GM06990 (cell line): ENCODE measurements at regions not wholly inside any gene's neighbourhood (a gene's known extent, or its start where the extent isn't known, plus 50 kb on each side); places are given as distances from the start of the nearest gene placed in this dataset.

Experiments
- DNase-seq: peaks from one replicate; pipeline ENCODE4 v3.0.0-alpha.2; 2011; ENCODE audit not compliant: insufficient read length; ENCODE audit errors: extremely low read depth
- H3K27me3 ChIP-seq: replicated peaks from 2 replicates; pipeline ENCODE4 v1.6.0; 2011; ENCODE audit warnings: low read length; ENCODE audit not compliant: control insufficient read depth, insufficient read depth
- H3K36me3 ChIP-seq: 2 replicates; pipeline ENCODE4 v1.5.1; 2011; ENCODE audit warnings: low read length; ENCODE audit not compliant: control insufficient read depth, insufficient read depth
- H3K4me3 ChIP-seq: replicated peaks from 2 replicates; pipeline ENCODE4 v1.5.1; 2011; ENCODE audit warnings: low read depth, mild to moderate bottlenecking, control low read depth, low read length
- TF ChIP-seq, protein P1 (sequence below): IDR thresholded peaks from 2 replicates; pipeline ENCODE4 v1.5.1; 2011; ENCODE audit warnings: low read length, control low read depth, mild to moderate bottlenecking, inconsistent platforms; ENCODE audit not compliant: insufficient read depth, poor library complexity, severe bottlenecking

DNA sequence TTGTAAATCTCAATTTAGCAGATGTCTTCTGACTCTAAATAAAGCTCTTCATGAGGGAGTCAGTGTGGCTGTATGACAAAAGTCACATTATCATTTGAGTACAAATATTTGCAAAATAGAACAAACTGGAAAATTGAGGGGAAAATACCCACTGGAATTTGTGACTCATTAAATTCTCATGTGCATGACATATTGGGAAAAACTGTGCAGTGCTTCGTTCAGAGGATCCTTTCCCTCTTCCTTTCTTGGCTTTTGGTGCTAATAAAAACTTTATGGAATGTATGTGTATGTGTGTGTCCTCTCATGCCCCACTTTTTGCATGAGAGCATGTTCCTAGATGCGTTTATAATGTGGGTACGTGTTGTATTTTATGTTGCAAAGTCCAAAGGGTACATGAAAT is 267.8 kb downstream of the KTN1 start:
- Histone ChIP-seq H3K27me3 (no peaks in the 10 kb centered on the region; the same call in 1 of the 2 replicates), H3K36me3 (no peaks in the 10 kb centered on the region), H3K4me3 (no peak overlapping the region)
- TF ChIP-seq, protein P1, sequence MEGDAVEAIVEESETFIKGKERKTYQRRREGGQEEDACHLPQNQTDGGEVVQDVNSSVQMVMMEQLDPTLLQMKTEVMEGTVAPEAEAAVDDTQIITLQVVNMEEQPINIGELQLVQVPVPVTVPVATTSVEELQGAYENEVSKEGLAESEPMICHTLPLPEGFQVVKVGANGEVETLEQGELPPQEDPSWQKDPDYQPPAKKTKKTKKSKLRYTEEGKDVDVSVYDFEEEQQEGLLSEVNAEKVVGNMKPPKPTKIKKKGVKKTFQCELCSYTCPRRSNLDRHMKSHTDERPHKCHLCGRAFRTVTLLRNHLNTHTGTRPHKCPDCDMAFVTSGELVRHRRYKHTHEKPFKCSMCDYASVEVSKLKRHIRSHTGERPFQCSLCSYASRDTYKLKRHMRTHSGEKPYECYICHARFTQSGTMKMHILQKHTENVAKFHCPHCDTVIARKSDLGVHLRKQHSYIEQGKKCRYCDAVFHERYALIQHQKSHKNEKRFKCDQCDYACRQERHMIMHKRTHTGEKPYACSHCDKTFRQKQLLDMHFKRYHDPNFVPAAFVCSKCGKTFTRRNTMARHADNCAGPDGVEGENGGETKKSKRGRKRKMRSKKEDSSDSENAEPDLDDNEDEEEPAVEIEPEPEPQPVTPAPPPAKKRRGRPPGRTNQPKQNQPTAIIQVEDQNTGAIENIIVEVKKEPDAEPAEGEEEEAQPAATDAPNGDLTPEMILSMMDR = no peak
- DNase-seq = no peak

GRCh38 chr14:55848964-55849363 is 269.0 kb downstream of the KTN1 start:
- TF ChIP-seq, protein P1 = no peak
- H3K4me3 ChIP-seq = no peak overlapping the region
- H3K36me3 ChIP-seq = no peaks in the 10 kb centered on the region
- H3K27me3 ChIP-seq = no peaks in the 10 kb centered on the region; the same call in 1 of the 2 replicates
- no peak for DNase-seq

GRCh38 chr14:55849833-55850232 is 268.4 kb upstream of the PELI2 start:
- no peaks in the 10 kb centered on the region; the same call in 1 of the 2 replicates for H3K27me3 ChIP-seq
- no peak for DNase-seq
- TF ChIP-seq, protein P1 = no peak
- no peaks in the 10 kb centered on the region for H3K36me3 ChIP-seq
- H3K4me3 ChIP-seq = no peak overlapping the region

DNA sequence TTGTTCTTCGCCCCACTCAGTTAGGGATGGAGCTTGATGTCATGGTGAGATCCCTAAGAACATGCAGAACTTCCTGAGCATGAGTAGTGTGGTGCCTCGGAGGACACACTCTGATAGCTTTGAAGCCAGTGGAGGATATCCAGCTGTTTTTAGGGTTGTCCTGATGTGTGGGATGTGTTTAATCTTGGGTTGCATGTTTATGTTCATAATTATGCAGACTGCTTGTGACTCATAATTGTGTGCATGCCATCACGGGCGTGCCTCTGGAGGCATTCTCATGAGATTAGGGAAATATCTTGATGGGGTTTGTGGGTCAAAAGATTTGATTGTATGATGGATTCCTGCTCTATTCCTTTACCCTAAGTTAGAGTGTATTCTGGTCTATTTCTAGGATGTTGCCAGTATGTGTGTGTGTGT is 267.4 kb upstream of the PELI2 start:
- DNase-seq = no peak
- H3K4me3 ChIP-seq = no peak overlapping the region
- H3K36me3 ChIP-seq = no peaks in the 10 kb centered on the region
- no peaks in the 10 kb centered on the region; the same call in 1 of the 2 replicates for H3K27me3 ChIP-seq
- TF ChIP-seq, protein P1 = no peak

GRCh38 chr14:55851301-55851700 is 266.9 kb upstream of the PELI2 start:
- H3K36me3 ChIP-seq = no peaks in the 10 kb centered on the region
- no peak for DNase-seq
- H3K27me3 ChIP-seq = no peaks in the 10 kb centered on the region; the same call in 1 of the 2 replicates
- TF ChIP-seq, protein P1 = no peak
- H3K4me3 ChIP-seq = no peak overlapping the region

GRCh38 chr14:55851961-55852360 is 266.2 kb upstream of the PELI2 start:
- DNase-seq = no peak
- TF ChIP-seq, protein P1 = no peak
- Histone ChIP-seq H3K27me3 (no peaks in the 10 kb centered on the region; the same call in 1 of the 2 replicates), H3K4me3 (no peak overlapping the region), H3K36me3 (no peaks in the 10 kb centered on the region)
